Heart left ventricle (tissue), 13 donors: ENCODE measurements at regions not wholly inside any gene's neighbourhood (a gene's known extent, or its start where the extent isn't known, plus 50 kb on each side); places are given as distances from the start of the nearest gene placed in this dataset.

Experiments
- POLR2A ChIP-seq, 2 donors: fragments of 450-650 bp; IDR thresholded peaks; one replicate each; pipeline ENCODE4 v1.6.1; 2017; ENCODE audit warnings: antibody characterized with exemption in 2 of 2, mild to moderate bottlenecking in 2 of 2, moderate library complexity in 2 of 2
- TF ChIP-seq, protein P1 (sequence below), 12 donors: fragments of 200-600 bp; sonication (generic) in 4 of 12; IDR thresholded peaks; one replicate each; pipeline versions ENCODE4 v1.5.0 to v1.8.0; 2018 to 2022; ENCODE audit warnings: antibody characterized with exemption in 12 of 12, mild to moderate bottlenecking in 5 of 12
- donor health status: ischemic (EF 13 %, LVEDD 7.1; RV severe dilation, severe dysfunction).
- donor health status: DM: no; HTN: yes; CAD: no.
- donor health status: DM: no; HTN: no; CAD: no.
- donor health status: ischemic (EF 25% LVEDD 6.9; RV normal size, moderate dysfunction).
- donor health status: ischemic (EF 25% LVEDD 5.7; RV mildly dilated, moderate dysfunction).
- donor health status: ischemic (EF 35%, LVEDD 5.7; RV mildly dilated, moderate dysfunction).
- donor health status: nonischemic (EF 11% LVEDD 7.7; RV severe dilation, severe dysfunction).
- donor health status: DM: yes; HTN: yes; CAD: no.
- donor health status: PGD.
- donor health status: ischemic (EF 29% LVEDD 5.4; RV normal size, mild dysfunction).
- donor health status: nonischemic (EF 23%, LVEDD 6.1; RV moderate dilation, normal function).

DNA sequence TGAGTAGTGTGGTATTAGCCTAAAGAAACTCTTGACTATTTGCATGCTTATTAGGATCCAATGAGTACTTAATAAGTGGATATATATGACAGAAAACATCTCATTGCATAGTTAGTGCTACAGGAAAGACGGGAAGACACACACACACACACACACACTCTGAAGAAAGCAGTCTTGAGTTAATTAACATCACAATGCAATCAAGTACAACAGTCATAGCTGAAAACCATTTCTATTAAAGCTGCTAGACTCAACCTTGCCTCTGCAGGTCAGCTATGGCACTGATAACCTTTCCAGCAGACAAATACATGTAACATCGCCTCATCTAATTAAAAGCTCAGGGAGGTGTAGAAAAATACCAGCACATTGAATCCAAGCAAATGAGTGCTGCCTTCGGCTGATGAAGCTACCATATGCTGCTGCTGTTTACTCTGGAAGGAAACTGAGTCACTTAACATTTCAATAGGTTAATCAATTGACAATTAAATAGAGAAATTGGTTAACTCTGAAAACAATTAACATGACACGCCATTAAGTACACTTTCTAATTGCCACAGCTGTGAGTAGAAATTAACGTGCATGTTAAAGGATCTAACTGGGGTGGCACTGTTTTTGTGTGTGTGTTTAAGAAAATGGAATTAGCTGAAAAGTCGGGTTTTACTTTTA is 93.2 kb upstream of the OTX2 start:
- TF ChIP-seq, protein P1, sequence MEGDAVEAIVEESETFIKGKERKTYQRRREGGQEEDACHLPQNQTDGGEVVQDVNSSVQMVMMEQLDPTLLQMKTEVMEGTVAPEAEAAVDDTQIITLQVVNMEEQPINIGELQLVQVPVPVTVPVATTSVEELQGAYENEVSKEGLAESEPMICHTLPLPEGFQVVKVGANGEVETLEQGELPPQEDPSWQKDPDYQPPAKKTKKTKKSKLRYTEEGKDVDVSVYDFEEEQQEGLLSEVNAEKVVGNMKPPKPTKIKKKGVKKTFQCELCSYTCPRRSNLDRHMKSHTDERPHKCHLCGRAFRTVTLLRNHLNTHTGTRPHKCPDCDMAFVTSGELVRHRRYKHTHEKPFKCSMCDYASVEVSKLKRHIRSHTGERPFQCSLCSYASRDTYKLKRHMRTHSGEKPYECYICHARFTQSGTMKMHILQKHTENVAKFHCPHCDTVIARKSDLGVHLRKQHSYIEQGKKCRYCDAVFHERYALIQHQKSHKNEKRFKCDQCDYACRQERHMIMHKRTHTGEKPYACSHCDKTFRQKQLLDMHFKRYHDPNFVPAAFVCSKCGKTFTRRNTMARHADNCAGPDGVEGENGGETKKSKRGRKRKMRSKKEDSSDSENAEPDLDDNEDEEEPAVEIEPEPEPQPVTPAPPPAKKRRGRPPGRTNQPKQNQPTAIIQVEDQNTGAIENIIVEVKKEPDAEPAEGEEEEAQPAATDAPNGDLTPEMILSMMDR (IDR thresholded peaks at IDR 0.05): no peak
- no peak for TF ChIP-seq POLR2A (IDR thresholded peaks at IDR 0.05)
